ENCODE measurements at regions not wholly inside any gene's neighbourhood (a gene's known extent, or its start where the extent isn't known, plus 50 kb on each side); places are given as distances from the start of the nearest gene placed in this dataset.
"Not testable (repeated sequence)": the region's sequence is repeated elsewhere in the genome, so short reads cannot be mapped to it uniquely, and the experiment has no call there.

- H3K9me3 Mint-ChIP-seq: peaks cover 14 to 18% of the 10 kb centered on the region in 2 donors
- H3K4me3 Mint-ChIP-seq: no peak overlapping the region
- no peak overlapping the region for H3K27ac Mint-ChIP-seq
- no peak for DNase-seq
- ATAC-seq (replicated peaks in 1 of 2): no peak
- no peaks in the 10 kb centered on the region for H3K4me1 Mint-ChIP-seq (ENCODE audit: low read depth)
- no peaks in the 10 kb centered on the region for H3K27me3 Mint-ChIP-seq (ENCODE audit: low read depth)
- H3K36me3 Mint-ChIP-seq (ENCODE audit: insufficient read depth in 2 of 2): peaks cover 3 to 7% of the 10 kb centered on the region in 2 donors
Measured at GRCh38 chr16:60771138-60771537, 1265.1 kb downstream of the CDH8 start.

DNA sequence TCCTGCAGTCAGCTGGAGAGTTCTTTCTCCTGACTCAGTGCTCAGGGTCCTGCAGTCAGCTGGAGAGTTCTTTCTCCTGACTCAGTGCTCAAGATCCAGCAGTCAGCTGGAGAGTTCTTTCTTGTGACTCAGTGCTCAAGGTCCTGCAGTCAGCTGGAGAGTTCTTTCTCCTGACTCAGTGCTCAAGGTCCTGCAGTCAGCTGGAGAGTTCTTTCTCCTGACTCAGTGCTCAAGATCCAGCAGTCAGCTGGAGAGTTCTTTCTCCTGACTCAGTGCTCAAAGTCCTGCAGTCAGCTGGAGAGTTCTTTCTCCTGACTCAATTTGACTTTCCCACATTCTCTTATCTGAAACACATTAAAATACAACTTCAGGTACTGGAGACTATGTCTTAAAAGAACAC, 1265.9 kb downstream of the CDH8 start:
- not testable (repeated sequence) for H3K27me3 Mint-ChIP-seq (ENCODE audit: low read depth); H3K36me3 Mint-ChIP-seq (ENCODE audit: insufficient read depth in 2 of 2); H3K4me1 Mint-ChIP-seq (ENCODE audit: low read depth); H3K27ac Mint-ChIP-seq; DNase-seq; ATAC-seq (replicated peaks in 1 of 2); H3K4me3 Mint-ChIP-seq
- H3K9me3 Mint-ChIP-seq: peaks cover 14 to 18% of the 10 kb centered on the region in 2 donors

- DNase-seq: no peak
- no peaks in the 10 kb centered on the region for H3K27me3 Mint-ChIP-seq (ENCODE audit: low read depth)
- H3K36me3 Mint-ChIP-seq (ENCODE audit: insufficient read depth in 2 of 2): no peaks in the 10 kb centered on the region
- no peak for ATAC-seq (replicated peaks in 1 of 2)
- peaks cover 7 to 8% of the 10 kb centered on the region in 2 donors for H3K9me3 Mint-ChIP-seq
- no peak overlapping the region for H3K4me3 Mint-ChIP-seq
- H3K27ac Mint-ChIP-seq: no peak overlapping the region
- H3K4me1 Mint-ChIP-seq (ENCODE audit: low read depth): no peaks in the 10 kb centered on the region
Measured at GRCh38 chr16:60763869-60764268, 1272.4 kb downstream of the CDH8 start.

DNA sequence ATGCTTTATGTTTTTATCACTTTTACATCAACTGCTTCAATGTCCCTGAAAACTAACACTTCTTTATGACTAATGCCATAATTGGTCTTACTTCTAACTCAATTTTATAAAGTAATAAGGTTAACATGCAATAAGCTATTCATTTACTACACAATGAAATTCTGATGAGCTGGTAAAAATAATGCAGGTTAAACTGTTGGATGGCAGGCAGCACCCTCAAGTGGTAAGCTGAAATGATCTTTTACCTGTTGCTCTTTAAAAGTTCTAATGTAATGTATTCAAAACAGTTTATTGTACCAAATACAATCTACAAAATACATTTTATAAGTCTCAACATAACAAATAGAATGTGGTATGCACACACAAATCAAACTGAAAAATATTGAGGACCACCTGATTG, 1280.3 kb downstream of the CDH8 start:
- Mint-ChIP-seq H3K4me3 (no peak overlapping the region), H3K27ac (no peak overlapping the region), H3K27me3 (ENCODE audit: low read depth) (no peaks in the 10 kb centered on the region), H3K36me3 (ENCODE audit: insufficient read depth in 2 of 2) (no peaks in the 10 kb centered on the region), H3K9me3 (peaks cover 1 to 2% of the 10 kb centered on the region in 2 donors), H3K4me1 (ENCODE audit: low read depth) (no peaks in the 10 kb centered on the region)
- DNase-seq (no peak), ATAC-seq (replicated peaks in 1 of 2) (no peak)

DNA sequence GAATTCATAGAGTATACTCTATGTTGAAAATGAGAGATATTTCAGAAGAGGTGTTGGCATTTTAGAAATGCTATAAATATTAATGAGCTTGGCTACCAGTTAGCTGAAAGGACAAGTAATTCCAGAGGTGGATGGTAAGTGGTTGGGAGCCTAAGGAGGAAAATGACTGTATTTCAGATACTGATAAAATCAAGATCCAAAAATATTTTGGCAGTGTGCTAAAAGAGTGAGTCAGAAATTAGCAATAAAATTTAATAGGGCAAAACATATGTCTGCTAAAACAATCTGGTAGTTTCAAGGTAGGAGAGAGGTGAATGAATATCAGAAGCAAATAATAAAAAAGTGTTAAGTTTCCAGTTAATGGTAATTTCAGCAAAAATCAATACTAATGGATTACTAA, 1287.9 kb downstream of the CDH8 start:
- ATAC-seq (replicated peaks in 1 of 2) (no peak), DNase-seq (no peak)
- Mint-ChIP-seq H3K27me3 (ENCODE audit: low read depth) (no peaks in the 10 kb centered on the region), H3K27ac (no peak overlapping the region), H3K4me3 (no peak overlapping the region), H3K9me3 (peaks cover 10 to 22% of the 10 kb centered on the region in 2 donors), H3K4me1 (ENCODE audit: low read depth) (no peaks in the 10 kb centered on the region), H3K36me3 (ENCODE audit: insufficient read depth in 2 of 2) (peaks cover 2% of the 10 kb centered on the region in 2 donors)

DNA sequence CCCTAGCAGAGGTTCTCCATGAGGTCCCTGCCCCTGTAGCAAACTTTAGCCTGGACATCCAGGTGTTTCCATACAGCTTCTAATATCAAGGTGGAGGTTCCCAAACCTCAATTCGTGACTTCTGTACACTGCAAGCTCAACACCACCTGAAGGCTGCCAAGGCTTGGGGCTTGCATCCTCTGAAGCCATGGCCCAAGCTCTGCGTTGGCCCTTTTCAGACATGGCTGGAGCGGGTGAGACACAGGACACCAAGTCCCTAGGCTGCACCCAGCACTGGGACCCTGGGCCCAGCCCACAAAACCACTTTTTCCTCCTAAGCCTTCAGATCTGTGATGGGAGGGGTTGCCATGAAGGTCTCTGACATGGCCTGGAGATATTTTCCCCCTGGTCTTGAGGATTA, 1292.0 kb downstream of the CDH8 start:
- Mint-ChIP-seq H3K27ac (no peak overlapping the region), H3K27me3 (ENCODE audit: low read depth) (no peaks in the 10 kb centered on the region), H3K9me3 (peaks cover 13 to 26% of the 10 kb centered on the region in 2 donors), H3K4me3 (no peak overlapping the region), H3K4me1 (ENCODE audit: low read depth) (no peaks in the 10 kb centered on the region), H3K36me3 (ENCODE audit: insufficient read depth in 2 of 2) (peaks cover 2% of the 10 kb centered on the region in 2 donors)
- ATAC-seq (replicated peaks in 1 of 2): no peak
- no peak for DNase-seq

- no peak overlapping the region for H3K4me3 Mint-ChIP-seq
- ATAC-seq (replicated peaks in 1 of 2): no peak
- no peak for DNase-seq
Measured at GRCh38 chr16:60741810-60742209, 1294.4 kb downstream of the CDH8 start.

GRCh38 chr16:60739737-60740683, 1296.2 kb downstream of the CDH8 start:
- Mint-ChIP-seq H3K27ac (no peak overlapping the region), H3K9me3 (peaks cover 6 to 19% of the 10 kb centered on the region in 2 donors), H3K4me1 (ENCODE audit: low read depth) (no peaks in the 10 kb centered on the region), H3K27me3 (ENCODE audit: low read depth) (no peaks in the 10 kb centered on the region), H3K4me3 (no peak overlapping the region), H3K36me3 (ENCODE audit: insufficient read depth in 2 of 2) (peaks cover 1 to 2% of the 10 kb centered on the region in 2 donors)
- no peak for ATAC-seq (replicated peaks in 1 of 2)
- no peak for DNase-seq

More at GRCh38 chr16:60741810-60742209, 1294.4 kb downstream of the CDH8 start:
- Mint-ChIP-seq H3K36me3 (ENCODE audit: insufficient read depth in 2 of 2) (peaks cover 2% of the 10 kb centered on the region in 2 donors), H3K9me3 (peaks cover 7 to 18% of the 10 kb centered on the region in 2 donors), H3K27me3 (ENCODE audit: low read depth) (no peaks in the 10 kb centered on the region), H3K4me1 (ENCODE audit: low read depth) (no peaks in the 10 kb centered on the region), H3K27ac (no peak overlapping the region)

DNA sequence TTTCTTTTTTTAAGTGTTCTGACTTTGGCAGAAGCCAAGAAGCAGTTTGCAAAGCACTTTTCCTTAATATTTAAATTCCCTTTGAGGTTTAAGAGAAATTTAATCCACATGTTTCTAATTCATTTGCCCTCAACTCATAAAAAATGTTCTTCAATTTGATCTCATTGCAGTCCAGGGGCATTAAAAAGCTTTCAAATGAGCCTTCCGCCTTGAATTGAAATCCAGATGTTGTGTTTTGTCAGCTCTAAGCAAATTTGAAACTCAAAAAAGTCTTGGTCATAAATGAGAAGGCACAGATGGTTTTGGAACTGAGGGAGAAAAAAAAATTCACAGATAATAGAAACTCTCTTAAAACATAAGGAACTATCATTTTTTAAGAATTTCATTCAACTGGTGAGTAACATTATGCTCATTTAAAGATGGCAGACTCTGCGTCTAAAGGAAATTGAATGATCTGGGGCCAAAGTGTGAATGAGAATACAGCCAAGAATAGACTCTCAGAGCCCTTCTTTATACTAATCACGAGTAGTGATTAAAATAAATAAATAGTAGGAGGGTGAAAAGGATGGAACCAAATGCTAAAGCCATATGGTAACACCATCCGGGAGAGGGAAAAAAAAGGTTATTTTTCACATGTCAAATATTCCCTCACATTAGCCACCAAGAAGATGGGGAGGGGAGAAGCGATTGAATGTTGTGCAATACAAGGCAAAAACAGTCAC, 1304.7 kb downstream of the CDH8 start:
- H3K27ac Mint-ChIP-seq: no peak overlapping the region
- H3K27me3 Mint-ChIP-seq (ENCODE audit: low read depth): no peaks in the 10 kb centered on the region
- H3K4me3 Mint-ChIP-seq: no peak overlapping the region
- no peaks in the 10 kb centered on the region for H3K4me1 Mint-ChIP-seq (ENCODE audit: low read depth)
- H3K36me3 Mint-ChIP-seq (ENCODE audit: insufficient read depth in 2 of 2): peaks cover 2% of the 10 kb centered on the region in 2 donors
- no peak for DNase-seq
- no peak for ATAC-seq (replicated peaks in 1 of 2)
- peaks cover 11 to 15% of the 10 kb centered on the region in 2 donors for H3K9me3 Mint-ChIP-seq

DNA sequence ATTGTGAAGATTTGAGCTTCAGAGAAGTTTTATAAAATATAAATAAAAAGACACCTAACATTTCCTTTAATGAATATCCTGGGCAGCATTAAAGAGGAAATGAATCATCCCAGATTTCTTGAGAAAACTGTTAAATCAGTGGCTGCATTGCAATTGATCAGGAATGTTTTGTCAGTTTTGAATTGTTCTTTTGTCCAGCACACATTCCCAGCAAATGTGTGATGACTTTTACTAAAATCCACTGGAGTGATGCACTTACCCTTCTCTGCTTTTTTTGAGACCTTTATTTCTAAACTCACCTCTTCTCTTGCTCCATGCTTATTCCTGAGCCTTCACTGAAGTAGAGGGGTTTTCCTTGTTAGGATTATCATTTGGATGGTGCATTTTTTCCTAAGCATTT, 1307.2 kb downstream of the CDH8 start:
- H3K4me1 Mint-ChIP-seq (ENCODE audit: low read depth): no peaks in the 10 kb centered on the region
- DNase-seq: no peak
- no peak for ATAC-seq (replicated peaks in 1 of 2)
- peaks cover 11% of the 10 kb centered on the region in 2 donors for H3K9me3 Mint-ChIP-seq
- peaks cover 2% of the 10 kb centered on the region in 2 donors for H3K36me3 Mint-ChIP-seq (ENCODE audit: insufficient read depth in 2 of 2)
- H3K27me3 Mint-ChIP-seq (ENCODE audit: low read depth): no peaks in the 10 kb centered on the region
- no peak overlapping the region for H3K27ac Mint-ChIP-seq
- H3K4me3 Mint-ChIP-seq: no peak overlapping the region

- DNase-seq: no peak
- Mint-ChIP-seq H3K36me3 (ENCODE audit: insufficient read depth in 2 of 2) (peaks cover 0 to 2% of the 10 kb centered on the region in 2 donors), H3K27me3 (ENCODE audit: low read depth) (no peaks in the 10 kb centered on the region), H3K27ac (no peak overlapping the region), H3K9me3 (peaks cover 14 to 16% of the 10 kb centered on the region in 2 donors), H3K4me1 (ENCODE audit: low read depth) (no peaks in the 10 kb centered on the region), H3K4me3 (no peak overlapping the region)
- no peak for ATAC-seq (replicated peaks in 1 of 2)
Measured at GRCh38 chr16:60727851-60728250, 1308.4 kb downstream of the CDH8 start.

GRCh38 chr16:60720060-60720459, 1316.2 kb downstream of the CDH8 start:
- DNase-seq (no peak), ATAC-seq (replicated peaks in 1 of 2) (no peak)
- peaks cover 10 to 14% of the 10 kb centered on the region in 2 donors for H3K9me3 Mint-ChIP-seq
- no peaks in the 10 kb centered on the region for H3K27me3 Mint-ChIP-seq (ENCODE audit: low read depth)
- H3K4me1 Mint-ChIP-seq (ENCODE audit: low read depth): no peaks in the 10 kb centered on the region
- H3K4me3 Mint-ChIP-seq: no peak overlapping the region
- peaks cover 0 to 3% of the 10 kb centered on the region in 2 donors for H3K36me3 Mint-ChIP-seq (ENCODE audit: insufficient read depth in 2 of 2)
- no peak overlapping the region for H3K27ac Mint-ChIP-seq

GRCh38 chr16:60717808-60718207, 1318.4 kb downstream of the CDH8 start:
- DNase-seq (no peak), ATAC-seq (replicated peaks in 1 of 2) (no peak)
- no peaks in the 10 kb centered on the region for H3K4me1 Mint-ChIP-seq (ENCODE audit: low read depth)
- H3K27ac Mint-ChIP-seq: no peak overlapping the region
- H3K27me3 Mint-ChIP-seq (ENCODE audit: low read depth): no peaks in the 10 kb centered on the region
- H3K36me3 Mint-ChIP-seq (ENCODE audit: insufficient read depth in 2 of 2): peaks cover 0 to 3% of the 10 kb centered on the region in 2 donors
- no peak overlapping the region for H3K4me3 Mint-ChIP-seq
- peaks cover 10 to 12% of the 10 kb centered on the region in 2 donors for H3K9me3 Mint-ChIP-seq

Data from activated T-cell treated with anti-CD3 and anti-CD28 coated beads, Interleukin-2, amount 50 U/mL, for 72 hours (primary cell).